Effector memory CD8-positive, alpha-beta T cell (primary cell): ENCODE measurements at regions not wholly inside any gene's neighbourhood (a gene's known extent, or its start where the extent isn't known, plus 50 kb on each side); places are given as distances from the start of the nearest gene placed in this dataset.

Source experiments
- ATAC-seq: fragments of 150-1000 bp; cut with Tn5 transposase; replicated peaks from 2 replicates; pipeline ENCODE4 v1.10.0; 2021; ENCODE audit warnings: mild to moderate bottlenecking, moderate library complexity
- DNase-seq, 3 experiments: peaks; one replicate each; pipeline ENCODE4 v3.0.0; 2021
- H3K27ac Mint-ChIP-seq, 2 donors: one replicate each; pipeline ENCODE4 v1.8.0; 2022; ENCODE audit warnings: mild to moderate bottlenecking in 2 of 2, mixed read lengths in 2 of 2, moderate library complexity in 2 of 2
- H3K27me3 Mint-ChIP-seq, 2 donors: one replicate each; pipeline ENCODE4 v1.8.0; 2022; ENCODE audit warnings: mixed read lengths in 2 of 2
- H3K36me3 Mint-ChIP-seq: one replicate; pipeline ENCODE4 v1.8.0; 2022; ENCODE audit warnings: mild to moderate bottlenecking, moderate library complexity, mixed read lengths; ENCODE audit not compliant: insufficient read depth
- H3K4me1 Mint-ChIP-seq, 2 donors: one replicate each; pipeline ENCODE4 v1.8.0; 2022; ENCODE audit warnings: low read depth in 2 of 2, mixed read lengths in 2 of 2
- H3K4me3 Mint-ChIP-seq, 2 donors: one replicate each; pipeline ENCODE4 v1.8.0; 2022; ENCODE audit warnings: mild to moderate bottlenecking in 2 of 2, mixed read lengths in 2 of 2, moderate library complexity in 2 of 2
- H3K9me3 Mint-ChIP-seq, 2 donors: one replicate each; pipeline ENCODE4 v1.8.0; 2022; ENCODE audit warnings: mixed read lengths in 2 of 2

DNA sequence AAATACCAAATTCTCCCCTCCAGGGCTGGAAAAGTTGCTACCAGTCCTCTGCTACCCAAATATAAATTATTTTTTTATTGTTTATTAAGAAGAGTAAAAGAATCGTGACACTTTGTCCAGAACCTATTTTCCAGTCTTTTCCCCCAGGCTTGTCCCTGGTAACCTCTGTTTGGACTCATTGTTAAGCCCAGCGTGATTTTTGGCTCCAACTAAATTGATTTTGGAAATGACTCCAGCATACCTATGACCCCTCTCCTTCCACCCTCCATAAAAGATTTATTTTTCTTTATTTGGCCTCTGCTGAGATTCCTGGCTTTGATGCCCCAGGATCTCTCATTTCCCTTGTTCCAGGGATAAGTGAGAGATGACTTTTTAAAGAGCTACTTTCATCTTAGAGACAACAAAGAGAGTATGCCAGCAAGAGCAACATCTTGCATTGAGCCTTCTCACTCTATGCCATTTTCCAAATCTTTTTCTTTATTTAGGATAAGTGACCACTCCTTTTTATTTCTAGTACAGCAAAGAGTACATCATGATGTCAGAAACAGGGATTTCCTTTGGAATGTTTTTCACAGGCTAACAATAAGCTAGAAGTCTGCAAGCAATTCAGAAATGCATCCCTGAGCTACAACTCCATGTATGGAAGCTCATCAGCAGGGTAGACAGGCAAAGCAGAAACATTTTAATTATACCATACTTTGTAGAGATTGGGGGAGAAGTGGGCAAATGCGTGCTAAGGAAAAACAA, 75.8 kb downstream of the DAD1 start:
- ATAC-seq, result no peak

GRCh38 chr14:22512106-22512814, 76.8 kb downstream of the DAD1 start:
- H3K36me3 Mint-ChIP-seq, result peaks cover 88% of the 10 kb centered on the region
- peaks cover 40 to 41% of the 10 kb centered on the region in 2 donors for H3K4me1 Mint-ChIP-seq
- DNase-seq (no peak), ATAC-seq (peak; percentile 45)
- peak overlapping the region; percentile 95 to 96 for H3K27ac Mint-ChIP-seq
- no peaks in the 10 kb centered on the region for H3K27me3 Mint-ChIP-seq
- H3K9me3 Mint-ChIP-seq, result no peaks in the 10 kb centered on the region
- peak overlapping the region; percentile 83 to 91 for H3K4me3 Mint-ChIP-seq

More for the DNA sequence above, 75.8 kb downstream of the DAD1 start:
- Mint-ChIP-seq H3K4me3 (peak overlapping the region; percentile 83 to 91), H3K27me3 (no peaks in the 10 kb centered on the region), H3K27ac (peak overlapping the region; percentile 95 to 96), H3K4me1 (peaks cover 46 to 50% of the 10 kb centered on the region in 2 donors), H3K9me3 (no peaks in the 10 kb centered on the region), H3K36me3 (peaks cover 97% of the 10 kb centered on the region)
- DNase-seq, result no peak

DNA sequence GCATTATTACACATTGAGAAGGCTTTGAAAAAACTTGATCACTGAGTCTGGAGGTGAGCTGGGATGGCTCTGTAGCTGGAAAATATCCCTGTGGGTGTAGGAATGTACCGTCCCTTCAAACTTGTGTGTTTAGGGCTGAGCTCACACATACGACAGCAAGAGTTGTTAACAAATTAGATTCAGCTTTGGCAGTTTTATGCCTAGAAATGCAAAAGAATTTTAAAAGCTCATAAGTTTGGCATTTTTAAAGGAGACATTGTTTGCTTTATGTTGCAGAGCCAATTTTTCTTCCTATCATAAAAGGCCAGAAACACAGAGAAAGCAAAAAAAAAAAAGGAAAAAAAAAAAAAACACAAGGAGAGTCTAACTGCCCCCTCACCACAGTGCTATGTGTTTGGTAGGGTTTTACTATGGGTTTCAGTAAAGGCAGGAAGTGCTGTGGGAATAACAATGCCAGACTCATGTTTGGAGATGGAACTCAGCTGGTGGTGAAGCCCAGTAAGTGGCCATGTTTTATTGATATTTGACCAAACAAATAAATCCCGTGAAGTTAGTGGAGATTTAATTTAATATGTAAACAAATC, 78.4 kb downstream of the DAD1 start:
- Mint-ChIP-seq H3K36me3 (peaks cover 81% of the 10 kb centered on the region), H3K9me3 (no peaks in the 10 kb centered on the region), H3K27me3 (no peaks in the 10 kb centered on the region), H3K4me3 (peak overlapping the region; percentile 83 to 91), H3K4me1 (peaks cover 39 to 41% of the 10 kb centered on the region in 2 donors), H3K27ac (peak overlapping the region; percentile 95 to 96)
- ATAC-seq (no peak), DNase-seq (no peak)

GRCh38 chr14:22509751-22510300, 79.2 kb downstream of the DAD1 start:
- ATAC-seq (peak; percentile 53), DNase-seq (no peak)
- Mint-ChIP-seq H3K27ac (peak overlapping the region; percentile 95 to 96), H3K4me1 (peaks cover 36 to 40% of the 10 kb centered on the region in 2 donors), H3K36me3 (peaks cover 73% of the 10 kb centered on the region), H3K4me3 (peak overlapping the region; percentile 83 to 91), H3K9me3 (no peaks in the 10 kb centered on the region), H3K27me3 (no peaks in the 10 kb centered on the region)

DNA sequence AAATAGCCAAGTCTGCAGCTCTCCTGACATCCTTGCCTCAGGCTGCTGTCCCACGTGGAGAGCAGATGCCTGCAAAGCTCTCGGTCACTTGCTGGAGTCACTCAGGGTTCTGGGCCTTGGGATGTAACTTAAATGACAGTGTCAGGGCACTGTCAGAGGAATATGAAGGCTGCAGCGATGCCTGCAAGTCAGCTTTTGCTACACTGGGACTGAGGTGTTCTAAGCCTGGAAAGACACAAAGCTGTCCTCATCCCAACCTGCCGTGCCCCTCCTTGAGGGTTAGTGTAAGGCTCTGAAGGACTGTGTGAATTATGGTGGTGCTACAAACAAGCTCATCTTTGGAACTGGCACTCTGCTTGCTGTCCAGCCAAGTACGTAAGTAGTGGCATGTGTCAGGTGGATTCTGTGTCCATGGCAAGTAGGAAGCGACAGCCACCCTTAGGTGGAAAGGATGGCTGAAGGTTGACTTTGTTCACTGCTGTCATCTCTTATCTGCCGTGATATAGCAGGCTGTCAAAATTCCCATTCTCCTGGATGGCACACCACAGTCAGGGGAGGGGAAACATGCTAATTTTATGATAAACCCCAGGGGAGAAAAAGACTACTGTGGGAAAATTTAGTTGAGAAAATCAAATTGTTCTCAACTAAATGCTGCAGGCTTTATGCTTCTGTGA, 79.9 kb downstream of the DAD1 start:
- no peak for ATAC-seq
- Mint-ChIP-seq H3K36me3 (peaks cover 73% of the 10 kb centered on the region), H3K27me3 (no peaks in the 10 kb centered on the region), H3K9me3 (no peaks in the 10 kb centered on the region), H3K4me3 (peak overlapping the region; percentile 83 to 91), H3K27ac (peak overlapping the region; percentile 95 to 96), H3K4me1 (peaks cover 36 to 40% of the 10 kb centered on the region in 2 donors)
- DNase-seq, result no peak

GRCh38 chr14:22508662-22509035, 80.4 kb downstream of the DAD1 start:
- ATAC-seq, result no peak
- Mint-ChIP-seq H3K36me3 (peaks cover 73% of the 10 kb centered on the region), H3K4me3 (peak overlapping the region; percentile 83 to 91), H3K4me1 (peaks cover 35 to 39% of the 10 kb centered on the region in 2 donors), H3K27ac (peak overlapping the region; percentile 95 to 96), H3K9me3 (no peaks in the 10 kb centered on the region), H3K27me3 (no peaks in the 10 kb centered on the region)
- no peak for DNase-seq

DNA sequence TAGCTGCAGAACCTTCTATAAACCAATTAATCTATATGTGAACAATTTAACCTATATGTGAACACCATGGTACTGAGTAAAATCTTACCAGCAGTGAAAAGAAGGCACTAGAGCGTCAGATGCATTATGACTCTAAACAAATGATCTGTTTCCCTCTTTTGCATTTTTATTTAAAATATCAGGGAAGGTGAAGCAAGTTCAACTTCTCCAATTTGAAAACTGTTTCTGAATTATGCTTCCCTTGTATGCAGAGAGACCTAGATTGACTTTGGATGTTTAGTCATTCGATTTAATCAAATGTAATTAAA, 80.9 kb downstream of the DAD1 start:
- no peak for DNase-seq

GRCh38 chr14:22506778-22507351, 82.2 kb downstream of the DAD1 start:
- Mint-ChIP-seq H3K27me3 (no peaks in the 10 kb centered on the region), H3K36me3 (peaks cover 66% of the 10 kb centered on the region), H3K4me1 (peaks cover 26 to 31% of the 10 kb centered on the region in 2 donors), H3K9me3 (no peaks in the 10 kb centered on the region), H3K27ac (peak overlapping the region; percentile 95 to 96), H3K4me3 (peak overlapping the region; percentile 83 to 91)
- no peak for DNase-seq
- ATAC-seq, result peak; percentile 38

More for the DNA sequence above, 80.9 kb downstream of the DAD1 start:
- Mint-ChIP-seq H3K4me1 (peaks cover 31 to 35% of the 10 kb centered on the region in 2 donors), H3K27ac (peak overlapping the region; percentile 95 to 96), H3K4me3 (peak overlapping the region; percentile 83 to 91), H3K36me3 (peaks cover 71% of the 10 kb centered on the region), H3K27me3 (no peaks in the 10 kb centered on the region), H3K9me3 (no peaks in the 10 kb centered on the region)
- ATAC-seq, result no peak

DNA sequence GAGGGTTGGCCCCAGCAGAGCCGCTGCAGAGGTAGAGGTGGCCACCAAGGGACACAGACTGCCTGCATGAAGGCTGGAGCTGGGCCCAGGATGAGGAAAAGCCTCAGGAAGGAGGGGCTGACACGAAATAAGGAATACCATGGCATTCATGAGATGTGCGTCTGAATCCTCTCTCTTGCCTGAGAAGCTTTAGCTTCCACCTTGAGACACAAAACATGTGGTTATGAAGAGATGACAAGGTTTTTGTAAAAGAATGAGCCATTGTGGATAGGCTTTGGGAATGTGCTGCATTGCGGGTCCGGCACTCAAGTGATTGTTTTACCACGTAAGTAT, 82.7 kb downstream of the DAD1 start:
- Mint-ChIP-seq H3K9me3 (no peaks in the 10 kb centered on the region), H3K4me3 (peak overlapping the region; percentile 83 to 91), H3K27me3 (no peaks in the 10 kb centered on the region), H3K36me3 (peaks cover 62% of the 10 kb centered on the region), H3K27ac (peak overlapping the region; percentile 95 to 96), H3K4me1 (peaks cover 24 to 30% of the 10 kb centered on the region in 2 donors)
- ATAC-seq (no peak), DNase-seq (no peak)

- peak; percentile 41 for ATAC-seq
- H3K4me1 Mint-ChIP-seq, result peaks cover 24 to 30% of the 10 kb centered on the region in 2 donors
- H3K4me3 Mint-ChIP-seq, result peak overlapping the region; percentile 83 to 91
- H3K27ac Mint-ChIP-seq, result peak overlapping the region; percentile 95 to 96
- H3K27me3 Mint-ChIP-seq, result no peaks in the 10 kb centered on the region
- no peaks in the 10 kb centered on the region for H3K9me3 Mint-ChIP-seq
- peaks cover 62% of the 10 kb centered on the region for H3K36me3 Mint-ChIP-seq
- DNase-seq, result no peak
Observed at GRCh38 chr14:22505697-22506377, 83.2 kb downstream of the DAD1 start.

DNA sequence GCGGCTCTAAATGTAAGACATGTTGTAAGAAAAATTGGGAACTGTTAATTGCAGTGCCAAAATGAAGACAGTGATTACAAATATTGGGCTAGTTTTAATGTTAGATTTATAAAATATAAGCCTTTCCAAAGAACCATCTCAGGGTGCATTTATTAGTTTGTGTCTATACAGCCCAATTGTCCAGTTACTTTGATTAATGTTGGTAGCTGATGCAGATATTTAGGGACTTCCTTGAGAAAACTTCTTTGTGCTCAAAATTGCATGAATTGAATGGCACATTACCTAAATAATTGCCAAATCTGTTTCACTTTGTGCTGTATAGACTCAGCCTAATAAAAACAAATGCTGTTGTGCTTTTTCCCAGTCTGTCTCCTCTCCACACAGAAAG, 83.7 kb downstream of the DAD1 start:
- Mint-ChIP-seq H3K4me1 (peaks cover 25 to 26% of the 10 kb centered on the region in 2 donors), H3K4me3 (peak overlapping the region; percentile 83 to 91), H3K36me3 (peaks cover 60% of the 10 kb centered on the region), H3K9me3 (no peaks in the 10 kb centered on the region), H3K27ac (peak overlapping the region; percentile 95 to 96), H3K27me3 (no peaks in the 10 kb centered on the region)
- DNase-seq, result no peak
- no peak for ATAC-seq

DNA sequence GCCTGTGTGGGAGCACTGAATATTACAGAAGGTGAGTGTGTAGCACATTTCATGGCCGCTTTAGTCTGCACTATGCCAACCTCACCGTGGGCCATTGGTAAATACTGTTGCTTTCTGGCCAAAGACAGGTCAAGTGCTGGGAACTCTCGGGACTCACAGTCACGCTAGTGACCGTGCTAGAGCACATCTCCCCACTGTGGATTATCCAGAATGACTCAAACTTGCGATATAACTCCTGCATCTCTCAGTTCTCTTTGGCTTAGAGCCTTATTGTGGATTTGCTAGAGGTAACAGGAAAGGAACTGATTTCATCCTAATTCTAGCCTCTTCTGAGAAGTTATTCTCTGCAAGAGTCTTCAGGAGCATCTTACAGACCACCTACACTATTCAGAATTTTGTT, 86.5 kb downstream of the DAD1 start:
- no peak for DNase-seq
- Mint-ChIP-seq H3K27me3 (no peaks in the 10 kb centered on the region), H3K27ac (peak overlapping the region; percentile 86 to 88), H3K4me3 (peak overlapping the region; percentile 79 to 80), H3K4me1 (peaks cover 19 to 20% of the 10 kb centered on the region in 2 donors), H3K36me3 (peaks cover 51% of the 10 kb centered on the region), H3K9me3 (no peaks in the 10 kb centered on the region)
- no peak for ATAC-seq
